H1 (cell line): ENCODE measurements at regions not wholly inside any gene's neighbourhood (a gene's known extent, or its start where the extent isn't known, plus 50 kb on each side); places are given as distances from the start of the nearest gene placed in this dataset.

Experiments
- CTCF ChIA-PET: fragments of 300-600 bp; sonication (Branson Sonifier 250); formaldehyde crosslinking; loops from one replicate; lab custom pipeline; 2021; ENCODE audit not compliant: partially characterized antibody; lab: Charles Lee
- POLR2A ChIA-PET: fragments of 300-600 bp; sonication (Branson Sonifier 250); formaldehyde crosslinking; loops from one replicate; lab custom pipeline; 2021; ENCODE audit warnings: inconsistent platforms; ENCODE audit not compliant: partially characterized antibody; lab: Charles Lee
- DNase-seq, 2 experiments: peaks; one replicate each; pipeline versions ENCODE4 v3.0.0 to v3.0.0-alpha.2; 2010 to 2022; ENCODE audit warnings: low spot score in 2 of 2, low read depth in 1 of 2, mixed read lengths in 1 of 2
- FAIRE-seq: peaks from 2 replicates; lab custom pipeline; 2011; peaks lifted over from hg19 to GRCh38; lab: Jason Lieb, UNC
- H2AFZ ChIP-seq: 2 replicates; pipeline ENCODE4 v1.8.1; 2012; ENCODE audit warnings: low read length, inconsistent platforms
- H2AK5ac ChIP-seq: 2 replicates; pipeline ENCODE4 v1.6.1; 2013; ENCODE audit warnings: low read depth, low read length
- H2BK120ac ChIP-seq: replicated peaks from 2 replicates; pipeline ENCODE3; 2013; ENCODE audit warnings: low read depth, low read length, inconsistent platforms
- H2BK12ac ChIP-seq: 2 replicates; pipeline ENCODE4 v1.6.1; 2013; ENCODE audit warnings: low read depth, low read length
- H2BK15ac ChIP-seq: 2 replicates; pipeline ENCODE4 v1.6.1; 2013; ENCODE audit warnings: low read length
- H2BK20ac ChIP-seq: 2 replicates; pipeline ENCODE4 v1.6.1; 2013; ENCODE audit warnings: low read length
- H2BK5ac ChIP-seq: 2 replicates; pipeline ENCODE4 v1.6.1; 2013; ENCODE audit warnings: low read depth, low read length
- H3K14ac ChIP-seq: 2 replicates; pipeline ENCODE4 v1.6.1; 2013; ENCODE audit warnings: inconsistent platforms; ENCODE audit not compliant: insufficient read length
- H3K18ac ChIP-seq: 2 replicates; pipeline ENCODE4 v1.6.1; 2013; ENCODE audit warnings: low read length; ENCODE audit errors: extremely low read depth
- H3K23ac ChIP-seq: 2 replicates; pipeline ENCODE4 v1.6.1; 2013; ENCODE audit warnings: inconsistent platforms; ENCODE audit not compliant: insufficient read length
- H3K23me2 ChIP-seq: 2 replicates; pipeline ENCODE4 v1.6.1; 2013; ENCODE audit warnings: low read depth, low read length
- H3K27ac ChIP-seq: 2 replicates; pipeline ENCODE4 v1.6.1; 2011; ENCODE audit warnings: low read depth, low read length, inconsistent platforms
- H3K27me3 ChIP-seq, 4 experiments: replicated peaks in 1 of 4; 1 replicate in 1 of 4; 2 replicates in 3 of 4; pipeline versions ENCODE4 v1.6.1 to v1.8.1; 2011 to 2013; ENCODE audit warnings: low read length in 3 of 4, mild to moderate bottlenecking in 3 of 4, inconsistent platforms in 2 of 4, mixed read lengths in 2 of 4, moderate library complexity in 1 of 4; ENCODE audit not compliant: control insufficient read depth in 3 of 4, insufficient read depth in 3 of 4; ENCODE audit errors: extremely low read depth in 1 of 4
- H3K36me3 ChIP-seq, 4 experiments: 2 replicates each; pipeline versions ENCODE4 v1.6.1 to v1.8.1; 2011 to 2013; ENCODE audit warnings: mild to moderate bottlenecking in 4 of 4, low read length in 3 of 4, moderate library complexity in 2 of 4, control low read depth in 1 of 4, inconsistent platforms in 1 of 4; ENCODE audit not compliant: insufficient read depth in 4 of 4, control insufficient read depth in 2 of 4
- H3K4ac ChIP-seq: replicated peaks from 2 replicates; pipeline ENCODE3; 2013; ENCODE audit warnings: low read length, low read depth, mixed read lengths, inconsistent platforms; ENCODE audit not compliant: insufficient read length
- H3K4me1 ChIP-seq, 4 experiments: replicated peaks in 1 of 4; 1 replicate in 1 of 4; 2 replicates in 3 of 4; pipeline versions ENCODE4 v1.6.1 to v1.8.1; 2011 to 2013; ENCODE audit warnings: low read length in 3 of 4, inconsistent platforms in 2 of 4, mixed read lengths in 1 of 4; ENCODE audit not compliant: insufficient read depth in 4 of 4, control insufficient read depth in 3 of 4
- H3K4me2 ChIP-seq, 2 experiments: 2 replicates each; pipeline versions ENCODE4 v1.6.1 to v1.8.1; 2011 to 2013; ENCODE audit warnings: low read depth in 2 of 2, low read length in 2 of 2, control low read depth in 1 of 2, inconsistent platforms in 1 of 2, mild to moderate bottlenecking in 1 of 2; ENCODE audit not compliant: insufficient read depth in 1 of 2
- H3K4me3 ChIP-seq, 4 experiments: fragments of 200-600, 300-600 bp in 1 of 4; sonication (generic), shearing (Covaris generic), sonication (Bioruptor Twin) in 1 of 4; 2 replicates each; pipeline versions ENCODE4 v1.5.1 to v1.8.1; 2011 to 2016; ENCODE audit warnings: low read length in 4 of 4, low read depth in 3 of 4, control low read depth in 2 of 4, inconsistent platforms in 2 of 4, mild to moderate bottlenecking in 2 of 4, mixed read lengths in 1 of 4, moderate library complexity in 1 of 4; ENCODE audit not compliant: insufficient read depth in 2 of 4; ENCODE audit errors: extremely low read depth in 1 of 4
- H3K56ac ChIP-seq: replicated peaks from 2 replicates; pipeline ENCODE3; 2013; ENCODE audit warnings: low read depth, mild to moderate bottlenecking, mixed read lengths, low read length, inconsistent platforms; ENCODE audit not compliant: insufficient read length
- H3K79me1 ChIP-seq: 2 replicates; pipeline ENCODE4 v1.6.1; 2013; ENCODE audit warnings: low read depth, low read length, control low read depth
- H3K79me2 ChIP-seq, 2 experiments: 2 replicates each; pipeline versions ENCODE4 v1.6.1 to v1.8.1; 2012 to 2013; ENCODE audit warnings: low read length in 2 of 2, mild to moderate bottlenecking in 2 of 2, inconsistent platforms in 1 of 2; ENCODE audit not compliant: insufficient read depth in 2 of 2, control insufficient read depth in 1 of 2
- H3K9ac ChIP-seq, 4 experiments: replicated peaks in 1 of 4; 1 replicate in 1 of 4; 2 replicates in 3 of 4; pipeline versions ENCODE4 v1.6.1 to v1.8.1; 2011 to 2013; ENCODE audit warnings: low read depth in 3 of 4, low read length in 3 of 4, control low read depth in 2 of 4, mild to moderate bottlenecking in 2 of 4, moderate library complexity in 2 of 4, inconsistent platforms in 1 of 4; ENCODE audit errors: extremely low read depth in 1 of 4
- H3K9me3 ChIP-seq, 2 experiments: 2 replicates each; pipeline versions ENCODE4 v1.6.1 to v1.8.1; 2012 to 2013; ENCODE audit warnings: mild to moderate bottlenecking in 2 of 2, moderate library complexity in 2 of 2, control low read depth in 1 of 2, inconsistent platforms in 1 of 2, low read depth in 1 of 2, low read length in 1 of 2, mixed read lengths in 1 of 2; ENCODE audit not compliant: insufficient read depth in 2 of 2
- H4K20me1 ChIP-seq, 2 experiments: replicated peaks in 1 of 2; 2 replicates each; pipeline versions ENCODE3 to v1.8.1; 2011 to 2013; ENCODE audit warnings: inconsistent platforms in 2 of 2, low read length in 2 of 2, mild to moderate bottlenecking in 1 of 2; ENCODE audit not compliant: insufficient read depth in 2 of 2, control insufficient read depth in 1 of 2
- H4K5ac ChIP-seq: 2 replicates; pipeline ENCODE4 v1.6.1; 2013; ENCODE audit warnings: low read length, low read depth, mixed read lengths, inconsistent platforms; ENCODE audit not compliant: insufficient read length
- H4K8ac ChIP-seq: 2 replicates; pipeline ENCODE4 v1.8.0; 2013; ENCODE audit warnings: mild to moderate bottlenecking, moderate library complexity, low read length, inconsistent platforms; ENCODE audit not compliant: insufficient read depth; ENCODE audit errors: extremely low read depth
- H4K91ac ChIP-seq: replicated peaks from 2 replicates; pipeline ENCODE3; 2013; ENCODE audit warnings: low read length, mixed read lengths, inconsistent platforms; ENCODE audit not compliant: insufficient read length
- SAP30 ChIP-seq: fragments of 300-600 bp; sonication (generic); IDR thresholded peaks from 2 replicates; pipeline ENCODE4 v1.7.1; 2012; ENCODE audit warnings: low read length, moderate library complexity, mild to moderate bottlenecking, inconsistent platforms; ENCODE audit not compliant: insufficient read depth, insufficient replicate concordance
- WGBS, 2 experiments: shearing (Covaris generic) in 1 of 2; methylation state at CpG; one replicate each; pipeline versions ENCODE4 v1.1.6 to v1.1.7; 2013 to 2015; ENCODE audit warnings: low lambda C conversion rate in 2 of 2, mixed read lengths in 2 of 2, inconsistent platforms in 1 of 2, low coverage in 1 of 2, missing lambda C conversion rate in 1 of 2; ENCODE audit not compliant: insufficient replicate concordance in 2 of 2, insufficient coverage in 1 of 2, insufficient read length in 1 of 2; ENCODE audit errors: extremely low coverage in 1 of 2, missing lambda C conversion rate in 1 of 2; 5-methylcytosine and 5-hydroxymethylcytosine counted together

GRCh38 chr2:138234265-138234664 lies 267.3 kb upstream of the SPOPL start:
- Histone ChIP-seq H3K56ac (no peak overlapping the region), H2BK12ac (no peak overlapping the region), H3K4me1 (peaks cover 0 to 7% (median 0%) of the 10 kb centered on the region in 4 experiments; a peak in 2 of 7 replicates), H2BK15ac (no peak overlapping the region)
- DNase-seq: no peak
- TF ChIP-seq SAP30: no peak
- TF ChIP-seq, all 59 proteins: peak for 0
- Histone ChIP-seq H3K23me2 (no peaks in the 10 kb centered on the region), H2BK5ac (no peak overlapping the region), H3K4me2 (no peak overlapping the region), H4K91ac (no peak overlapping the region), H2BK120ac (no peak overlapping the region), H2AFZ (no peak overlapping the region), H4K8ac (no peak overlapping the region), H3K4ac (no peak overlapping the region), H3K27me3 (no peaks in the 10 kb centered on the region), H2AK5ac (no peak overlapping the region), H3K23ac (no peak overlapping the region), H3K79me1 (no peaks in the 10 kb centered on the region), H3K9ac (no peak overlapping the region), H3K14ac (no peak overlapping the region), H3K4me3 (no peak overlapping the region), H3K36me3 (no peaks in the 10 kb centered on the region), H3K18ac (no peak overlapping the region), H3K79me2 (no peaks in the 10 kb centered on the region), H4K5ac (no peak overlapping the region), H4K20me1 (no peaks in the 10 kb centered on the region), H2BK20ac (no peak overlapping the region), H3K27ac (no peak overlapping the region), H3K9me3 (no peaks in the 10 kb centered on the region)
- FAIRE-seq: no peak
- 74% methylated on average over 2 of the region's 2 CpGs; no CpG with 5 or more reads in 1 of the 2 experiments for WGBS, 2 experiments
- ChIA-PET POLR2A (no interaction called here), CTCF (no interaction called here)
